K562 (cell line): ENCODE measurements at regions not wholly inside any gene's neighbourhood (a gene's known extent, or its start where the extent isn't known, plus 50 kb on each side); places are given as distances from the start of the nearest gene placed in this dataset.

Experiments
- CTCF ChIP-seq, 3 experiments: IDR thresholded peaks in 2 of 3; conservative IDR thresholded peaks in 1 of 3; 2 replicates each; pipeline ENCODE4 v1.5.1; 2011 to 2012; ENCODE audit warnings: low read length in 3 of 3, mild to moderate bottlenecking in 3 of 3, control low read depth in 2 of 3, improper control_type of control experiment in 1 of 3, inconsistent platforms in 1 of 3, low read depth in 1 of 3, mixed read lengths in 1 of 3, moderate library complexity in 1 of 3; ENCODE audit not compliant: insufficient read depth in 2 of 3
- DDX20 ChIP-seq: fragments of 450-650 bp; IDR thresholded peaks from 2 replicates; pipeline ENCODE4 v1.6.1; 2016; ENCODE audit warnings: missing genetic modification characterization, low read depth, mild to moderate bottlenecking, missing compliant biosample characterization, moderate library complexity
- EZH2 ChIP-seq: IDR thresholded peaks from 2 replicates; pipeline ENCODE4 v1.6.1; 2012; ENCODE audit warnings: low read depth, mild to moderate bottlenecking, inconsistent platforms, low read length, borderline replicate concordance
- FOSL1 ChIP-seq: fragments of 200-800 bp; sonication (Bioruptor generic); conservative IDR thresholded peaks from 2 replicates; pipeline ENCODE4 v1.6.1; 2016; ENCODE audit warnings: missing genetic modification characterization, missing compliant biosample characterization
- HMGXB4 ChIP-seq: sonication (generic); formaldehyde crosslinking; IDR thresholded peaks from 2 replicates; pipeline ENCODE4 v1.8.1; 2023; ENCODE audit warnings: mild to moderate bottlenecking, missing genetic modification reagents
- KDM5B ChIP-seq: fragments of 200-600 bp; sonication (generic); IDR thresholded peaks from 2 replicates; pipeline ENCODE4 v1.6.1; 2012; ENCODE audit warnings: low read depth, mild to moderate bottlenecking, moderate library complexity, low read length, control low read depth, inconsistent platforms; ENCODE audit not compliant: insufficient replicate concordance
- MEF2A ChIP-seq: IDR thresholded peaks from 2 replicates; pipeline ENCODE4 v1.6.1; 2011; ENCODE audit warnings: low read depth, mild to moderate bottlenecking, low read length, moderate library complexity; ENCODE audit not compliant: control insufficient read depth
- SIN3A ChIP-seq, 2 experiments: fragments of 150-350 bp in 1 of 2; IDR thresholded peaks; 2 replicates each; pipeline ENCODE4 v1.6.1; 2011 to 2016; ENCODE audit warnings: borderline replicate concordance in 2 of 2, low read depth in 2 of 2, low read length in 2 of 2, mild to moderate bottlenecking in 2 of 2, moderate library complexity in 2 of 2; ENCODE audit not compliant: control insufficient read depth in 1 of 2
- ZNF3 ChIP-seq: fragments of 250-450 bp; sonication (Bioruptor Pico); IDR thresholded peaks from 2 replicates; pipeline ENCODE4 v1.5.0; 2021; ENCODE audit warnings: mild to moderate bottlenecking, moderate library complexity
- ZNF431 ChIP-seq: sonication (generic); formaldehyde crosslinking; IDR thresholded peaks from 2 replicates; pipeline ENCODE4 v1.8.0; 2022; ENCODE audit warnings: mild to moderate bottlenecking, missing genetic modification reagents
- ZNF561 ChIP-seq: fragments of 450-650 bp; formaldehyde crosslinking; conservative IDR thresholded peaks from 2 replicates; pipeline ENCODE4 v1.4.0; 2020; ENCODE audit warnings: mild to moderate bottlenecking, moderate library complexity
- TF ChIP-seq, protein P1 (sequence below): fragments of 450-650 bp; IDR thresholded peaks from 2 replicates; pipeline ENCODE4 v1.6.1; 2016
- TF ChIP-seq, protein P2 (sequence below), 2 experiments: fragments of 150-350 bp in 1 of 2; IDR thresholded peaks; 2 replicates each; pipeline ENCODE4 v1.6.1; 2012 to 2016; ENCODE audit warnings: low read depth in 2 of 2, low read length in 2 of 2, mild to moderate bottlenecking in 1 of 2, moderate library complexity in 1 of 2
- TF ChIP-seq, protein P3 (sequence below), 2 experiments: fragments of 450-650 bp in 1 of 2; sonication (generic) in 1 of 2; formaldehyde crosslinking in 1 of 2; IDR thresholded peaks in 1 of 2; conservative IDR thresholded peaks in 1 of 2; 2 replicates each; pipeline versions ENCODE4 v1.6.1 to v1.8.1; 2016 to 2023; ENCODE audit warnings: mild to moderate bottlenecking in 2 of 2, moderate library complexity in 2 of 2, inconsistent platforms in 1 of 2, missing genetic modification reagents in 1 of 2

DNA sequence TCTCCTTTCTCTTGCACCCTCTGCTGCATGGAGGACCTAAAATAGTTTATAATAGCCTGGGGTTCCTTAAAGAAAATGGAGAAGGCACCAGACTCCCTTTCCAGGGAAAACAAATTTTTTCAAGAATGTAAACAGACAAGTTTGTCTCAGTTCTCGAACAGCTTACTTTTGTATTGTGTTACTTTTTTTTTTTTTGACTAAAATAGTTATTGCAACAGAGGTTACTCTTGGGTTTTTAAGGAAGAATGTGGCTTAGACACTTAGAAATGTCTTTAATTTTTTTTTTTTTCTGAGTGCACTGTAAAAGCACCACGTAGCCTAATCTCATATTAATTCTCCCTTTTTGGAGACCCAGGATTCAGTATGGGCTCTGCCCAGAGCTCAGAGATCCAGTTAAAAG, 148.7 kb upstream of the CARMIL1 start:
- TF ChIP-seq CTCF (IDR thresholded peaks at IDR 0.05 in 2 of 3, conservative IDR thresholded peaks at IDR 0.05 in 1 of 3; ENCODE audit: insufficient read depth in 2 of 3, low read depth in 1 of 3, low read length in 3 of 3) (no peak), FOSL1 (tag) (no peak), ZNF561 (CRISPR knock-in tag) (no peak), MEF2A (no peak), EZH2 (no peak), ZNF3 (CRISPR knock-in tag) (no peak), HMGXB4 (CRISPR knock-in tag) (no peak), DDX20 (tag) (no peak), ZNF431 (CRISPR knock-in tag) (no peak), SIN3A (IDR thresholded peaks at IDR 0.05; ENCODE audit: borderline replicate concordance in 2 of 2, control insufficient read depth in 1 of 2, low read depth in 2 of 2, low read length in 2 of 2) (no peak), KDM5B (no peak)
- TF ChIP-seq, protein P1, sequence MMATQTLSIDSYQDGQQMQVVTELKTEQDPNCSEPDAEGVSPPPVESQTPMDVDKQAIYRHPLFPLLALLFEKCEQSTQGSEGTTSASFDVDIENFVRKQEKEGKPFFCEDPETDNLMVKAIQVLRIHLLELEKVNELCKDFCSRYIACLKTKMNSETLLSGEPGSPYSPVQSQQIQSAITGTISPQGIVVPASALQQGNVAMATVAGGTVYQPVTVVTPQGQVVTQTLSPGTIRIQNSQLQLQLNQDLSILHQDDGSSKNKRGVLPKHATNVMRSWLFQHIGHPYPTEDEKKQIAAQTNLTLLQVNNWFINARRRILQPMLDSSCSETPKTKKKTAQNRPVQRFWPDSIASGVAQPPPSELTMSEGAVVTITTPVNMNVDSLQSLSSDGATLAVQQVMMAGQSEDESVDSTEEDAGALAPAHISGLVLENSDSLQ, result no peak
- TF ChIP-seq, protein P2, sequence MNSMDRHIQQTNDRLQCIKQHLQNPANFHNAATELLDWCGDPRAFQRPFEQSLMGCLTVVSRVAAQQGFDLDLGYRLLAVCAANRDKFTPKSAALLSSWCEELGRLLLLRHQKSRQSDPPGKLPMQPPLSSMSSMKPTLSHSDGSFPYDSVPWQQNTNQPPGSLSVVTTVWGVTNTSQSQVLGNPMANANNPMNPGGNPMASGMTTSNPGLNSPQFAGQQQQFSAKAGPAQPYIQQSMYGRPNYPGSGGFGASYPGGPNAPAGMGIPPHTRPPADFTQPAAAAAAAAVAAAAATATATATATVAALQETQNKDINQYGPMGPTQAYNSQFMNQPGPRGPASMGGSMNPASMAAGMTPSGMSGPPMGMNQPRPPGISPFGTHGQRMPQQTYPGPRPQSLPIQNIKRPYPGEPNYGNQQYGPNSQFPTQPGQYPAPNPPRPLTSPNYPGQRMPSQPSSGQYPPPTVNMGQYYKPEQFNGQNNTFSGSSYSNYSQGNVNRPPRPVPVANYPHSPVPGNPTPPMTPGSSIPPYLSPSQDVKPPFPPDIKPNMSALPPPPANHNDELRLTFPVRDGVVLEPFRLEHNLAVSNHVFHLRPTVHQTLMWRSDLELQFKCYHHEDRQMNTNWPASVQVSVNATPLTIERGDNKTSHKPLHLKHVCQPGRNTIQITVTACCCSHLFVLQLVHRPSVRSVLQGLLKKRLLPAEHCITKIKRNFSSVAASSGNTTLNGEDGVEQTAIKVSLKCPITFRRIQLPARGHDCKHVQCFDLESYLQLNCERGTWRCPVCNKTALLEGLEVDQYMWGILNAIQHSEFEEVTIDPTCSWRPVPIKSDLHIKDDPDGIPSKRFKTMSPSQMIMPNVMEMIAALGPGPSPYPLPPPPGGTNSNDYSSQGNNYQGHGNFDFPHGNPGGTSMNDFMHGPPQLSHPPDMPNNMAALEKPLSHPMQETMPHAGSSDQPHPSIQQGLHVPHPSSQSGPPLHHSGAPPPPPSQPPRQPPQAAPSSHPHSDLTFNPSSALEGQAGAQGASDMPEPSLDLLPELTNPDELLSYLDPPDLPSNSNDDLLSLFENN (IDR thresholded peaks at IDR 0.05; ENCODE audit: low read depth in 2 of 2, low read length in 2 of 2), result no peak
- TF ChIP-seq, protein P3, sequence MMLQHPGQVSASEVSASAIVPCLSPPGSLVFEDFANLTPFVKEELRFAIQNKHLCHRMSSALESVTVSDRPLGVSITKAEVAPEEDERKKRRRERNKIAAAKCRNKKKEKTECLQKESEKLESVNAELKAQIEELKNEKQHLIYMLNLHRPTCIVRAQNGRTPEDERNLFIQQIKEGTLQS (IDR thresholded peaks at IDR 0.05), result no peak
- TF ChIP-seq, protein P3 (CRISPR knock-in tag; conservative IDR thresholded peaks at IDR 0.05), result no peak
